Keratinocyte (primary cell): ENCODE measurements at regions not wholly inside any gene's neighbourhood (a gene's known extent, or its start where the extent isn't known, plus 50 kb on each side); places are given as distances from the start of the nearest gene placed in this dataset.

ENCODE experiments used
- DNase-seq: peaks from one replicate; pipeline ENCODE4 v3.0.0-alpha.2; 2011; ENCODE audit warnings: low read depth, missing footprints, low spot score
- FAIRE-seq: peaks from 2 replicates; lab custom pipeline; 2011; peaks lifted over from hg19 to GRCh38; lab: Jason Lieb, UNC
- H2AFZ ChIP-seq: 2 replicates; pipeline ENCODE4 v1.6.0; 2012; ENCODE audit warnings: low read length, control low read depth, inconsistent platforms; ENCODE audit not compliant: control insufficient read depth
- H3K27ac ChIP-seq: 2 replicates; pipeline ENCODE4 v1.5.1; 2011; ENCODE audit warnings: low read length; ENCODE audit not compliant: control insufficient read depth, insufficient read depth
- H3K27me3 ChIP-seq: 3 replicates; pipeline ENCODE4 v1.6.0; 2011; ENCODE audit warnings: low read length; ENCODE audit not compliant: control insufficient read depth, insufficient read depth; ENCODE audit errors: extremely low read depth
- H3K36me3 ChIP-seq, 2 experiments: 2 replicates in 1 of 2; 3 replicates in 1 of 2; pipeline ENCODE4 v1.5.1; 2011; ENCODE audit warnings: low read length in 2 of 2, mild to moderate bottlenecking in 1 of 2; ENCODE audit not compliant: control insufficient read depth in 2 of 2, insufficient read depth in 2 of 2; ENCODE audit errors: extremely low read depth in 1 of 2
- H3K4me1 ChIP-seq: 3 replicates; pipeline ENCODE4 v1.5.1; 2011; ENCODE audit warnings: low read length; ENCODE audit not compliant: control insufficient read depth, insufficient read depth; ENCODE audit errors: extremely low read depth
- H3K4me2 ChIP-seq: 3 replicates; pipeline ENCODE4 v1.6.0; 2011; ENCODE audit warnings: low read depth, low read length; ENCODE audit not compliant: control insufficient read depth, insufficient read depth; ENCODE audit errors: extremely low read depth
- H3K4me3 ChIP-seq, 3 experiments: fragments of 200-600 bp in 1 of 3; sonication (generic) in 1 of 3; 2 replicates in 2 of 3; 3 replicates in 1 of 3; pipeline ENCODE4 v1.5.1; 2011 to 2016; ENCODE audit warnings: low read length in 3 of 3, mild to moderate bottlenecking in 3 of 3, control low read depth in 2 of 3, inconsistent platforms in 1 of 3, low read depth in 1 of 3, mixed read lengths in 1 of 3, mixed run types in 1 of 3, moderate library complexity in 1 of 3; ENCODE audit not compliant: control insufficient read depth in 2 of 3, insufficient read depth in 2 of 3; ENCODE audit errors: extremely low read depth in 1 of 3
- H3K79me2 ChIP-seq: 2 replicates; pipeline ENCODE4 v1.6.0; 2012; ENCODE audit warnings: low read length; ENCODE audit not compliant: control insufficient read depth, insufficient read depth
- H3K9ac ChIP-seq: 3 replicates; pipeline ENCODE4 v1.6.0; 2011; ENCODE audit warnings: low read length; ENCODE audit not compliant: control insufficient read depth, insufficient read depth; ENCODE audit errors: extremely low read depth
- H3K9me1 ChIP-seq: 3 replicates; pipeline ENCODE4 v1.6.0; 2011; ENCODE audit warnings: low read length; ENCODE audit not compliant: control insufficient read depth, insufficient read depth; ENCODE audit errors: extremely low read depth
- H3K9me3 ChIP-seq: 2 replicates; pipeline ENCODE4 v1.5.1; 2012; ENCODE audit warnings: low read depth, low read length; ENCODE audit not compliant: control insufficient read depth
- H4K20me1 ChIP-seq: 3 replicates; pipeline ENCODE4 v1.6.0; 2011; ENCODE audit warnings: low read length; ENCODE audit not compliant: control insufficient read depth, insufficient read depth; ENCODE audit errors: extremely low read depth
- CTCF ChIP-seq, 3 experiments: IDR thresholded peaks in 1 of 3; conservative IDR thresholded peaks in 1 of 3; optimal IDR thresholded peaks in 1 of 3; 2 replicates in 2 of 3; 3 replicates in 1 of 3; pipeline versions ENCODE3 to v1.5.1; 2011; ENCODE audit warnings: low read length in 3 of 3, mild to moderate bottlenecking in 3 of 3, moderate library complexity in 2 of 3, control low read depth in 1 of 3, inconsistent platforms in 1 of 3; ENCODE audit not compliant: insufficient read depth in 2 of 3; ENCODE audit errors: extremely low read depth in 1 of 3
- EZH2 ChIP-seq: IDR thresholded peaks from one replicate; pipeline ENCODE4 v1.6.1; 2012; ENCODE audit warnings: inconsistent platforms, mild to moderate bottlenecking, low read length, moderate library complexity
- dilution Hi-C: fragments of 300-500 bp; cut with MboI; formaldehyde crosslinking; loops from one replicate; pipeline ENCODE4 v1.7.0; 2020; ENCODE audit warnings: low sequenced_read_pairs; ENCODE audit not compliant: extremely low pct_ligation_motif_present

- TF ChIP-seq EZH2 (no peak), CTCF (optimal IDR thresholded peaks at IDR 0.05 in 1 of 3, IDR thresholded peaks at IDR 0.05 in 1 of 3, conservative IDR thresholded peaks at IDR 0.05 in 1 of 3; ENCODE audit: extremely low read depth in 1 of 3, insufficient read depth in 2 of 3, low read length in 3 of 3) (no peak)
- Histone ChIP-seq H3K27me3 (no peaks in the 10 kb centered on the region), H3K79me2 (no peaks in the 10 kb centered on the region), H3K9me3 (no peaks in the 10 kb centered on the region), H3K36me3 (no peaks in the 10 kb centered on the region), H4K20me1 (no peaks in the 10 kb centered on the region), H3K4me1 (no peaks in the 10 kb centered on the region), H2AFZ (no peak overlapping the region), H3K9ac (no peak overlapping the region), H3K27ac (no peak overlapping the region), H3K4me2 (no peak overlapping the region), H3K9me1 (no peaks in the 10 kb centered on the region), H3K4me3 (no peak overlapping the region)
- dilution Hi-C loops, result no loop called here
- DNase-seq, result no peak
- no peak for FAIRE-seq
These were observed 84.7 kb upstream of the SLIT3 start for GRCh38 chr5:169385636-169386035.

- no peak overlapping the region for H3K9ac ChIP-seq
- H3K27me3 ChIP-seq, result no peaks in the 10 kb centered on the region
- dilution Hi-C loops, result no loop called here
- no peak overlapping the region for H3K27ac ChIP-seq
- H3K4me1 ChIP-seq, result no peaks in the 10 kb centered on the region
- no peak for FAIRE-seq
- no peak overlapping the region for H3K4me3 ChIP-seq
- TF ChIP-seq EZH2 (no peak), CTCF (optimal IDR thresholded peaks at IDR 0.05 in 1 of 3, IDR thresholded peaks at IDR 0.05 in 1 of 3, conservative IDR thresholded peaks at IDR 0.05 in 1 of 3; ENCODE audit: extremely low read depth in 1 of 3, insufficient read depth in 2 of 3, low read length in 3 of 3) (no peak)
- H3K9me3 ChIP-seq, result no peaks in the 10 kb centered on the region
- no peaks in the 10 kb centered on the region for H3K36me3 ChIP-seq
- H3K4me2 ChIP-seq, result no peak overlapping the region
- H4K20me1 ChIP-seq, result no peaks in the 10 kb centered on the region
- H3K79me2 ChIP-seq, result no peaks in the 10 kb centered on the region
- no peak for DNase-seq
- H2AFZ ChIP-seq, result no peak overlapping the region
- H3K9me1 ChIP-seq, result no peaks in the 10 kb centered on the region
These were observed 83.7 kb upstream of the SLIT3 start for GRCh38 chr5:169384661-169385060.
